OCI-LY7 (cell line): ENCODE measurements at regions not wholly inside any gene's neighbourhood (a gene's known extent, or its start where the extent isn't known, plus 50 kb on each side); places are given as distances from the start of the nearest gene placed in this dataset.
A peak's percentile ranks its signal among the peaks of the same experiment; 100 is the strongest.

Experiments
- BruUV-seq: library from RNA; stranded (reverse); fragments of 400-500 nt; replicated peaks from 2 replicates; lab custom pipeline; 2021; lab: Mats Ljungman, UMichigan
- CTCF ChIA-PET: fragments of 300-600 bp; sonication (Branson Sonifier 250); formaldehyde crosslinking; loops from one replicate; lab custom pipeline; 2022; ENCODE audit warnings: antibody characterized with exemption; ENCODE audit not compliant: unreplicated experiment; lab: Charles Lee
- POLR2A ChIA-PET: fragments of 300-600 bp; sonication (Branson Sonifier 250); formaldehyde crosslinking; loops from one replicate; lab custom pipeline; 2022; ENCODE audit warnings: antibody characterized with exemption; lab: Charles Lee
- DNase-seq: peaks from one replicate; pipeline ENCODE4 v3.0.0-alpha.2; 2015; ENCODE audit warnings: low spot score
- H2AFZ ChIP-seq: fragments of 200-600 bp; sonication (generic), shearing (Covaris generic); 2 replicates; pipeline ENCODE4 v1.6.1; 2014; ENCODE audit warnings: mild to moderate bottlenecking, antibody characterized with exemption, low read length, moderate library complexity
- H3K27ac ChIP-seq: fragments of 200-600 bp; sonication (generic); 2 replicates; pipeline ENCODE4 v1.5.1; 2014; ENCODE audit warnings: mixed run types, low read depth, mild to moderate bottlenecking, moderate library complexity, low read length, inconsistent platforms; ENCODE audit not compliant: poor library complexity, severe bottlenecking
- H3K36me3 ChIP-seq: fragments of 200-600 bp; sonication (generic); 2 replicates; pipeline ENCODE4 v1.6.1; 2014; ENCODE audit warnings: mild to moderate bottlenecking, antibody characterized with exemption, low read length, moderate library complexity, mixed read lengths; ENCODE audit not compliant: insufficient read depth
- H3K4me1 ChIP-seq: fragments of 200-600 bp; sonication (generic); 2 replicates; pipeline ENCODE4 v1.5.1; 2014; ENCODE audit warnings: mild to moderate bottlenecking, low read length; ENCODE audit not compliant: insufficient read depth, poor library complexity, severe bottlenecking
- H3K4me2 ChIP-seq: fragments of 200-600 bp; sonication (generic); 2 replicates; pipeline ENCODE4 v1.6.1; 2014; ENCODE audit warnings: mild to moderate bottlenecking, low read length
- H3K4me3 ChIP-seq: fragments of 200-600 bp; sonication (generic); 2 replicates; pipeline ENCODE4 v1.5.1; 2014; ENCODE audit warnings: mild to moderate bottlenecking, low read depth, low read length; ENCODE audit not compliant: poor library complexity, severe bottlenecking
- H3K79me2 ChIP-seq: fragments of 200-600 bp; sonication (generic); 2 replicates; pipeline ENCODE4 v1.6.1; 2016; ENCODE audit warnings: low read depth, mild to moderate bottlenecking, low read length, moderate library complexity, mixed read lengths; ENCODE audit not compliant: insufficient read depth
- H3K9me2 ChIP-seq: fragments of 200-600 bp; sonication (generic); 2 replicates; pipeline ENCODE4 v1.6.1; 2016; ENCODE audit warnings: mild to moderate bottlenecking, low read length, mixed read lengths; ENCODE audit not compliant: insufficient read depth
- H3K9me3 ChIP-seq: fragments of 200-600 bp; sonication (generic); 2 replicates; pipeline ENCODE4 v1.6.1; 2014; ENCODE audit warnings: mild to moderate bottlenecking, mixed run types, low read length, mixed read lengths
- H4K20me1 ChIP-seq: fragments of 200-600 bp; sonication (generic); 2 replicates; pipeline ENCODE4 v1.6.1; 2014; ENCODE audit warnings: mild to moderate bottlenecking, antibody characterized with exemption, low read length, moderate library complexity, mixed read lengths; ENCODE audit not compliant: insufficient read depth
- CTCF ChIP-seq: fragments of 200-600 bp; sonication (generic); conservative IDR thresholded peaks from 2 replicates; pipeline ENCODE4 v1.5.1; 2014; ENCODE audit warnings: mild to moderate bottlenecking, antibody characterized with exemption, low read length, moderate library complexity, mixed read lengths
- EZH2phosphoT487 ChIP-seq: fragments of 200-600 bp; sonication (generic); IDR thresholded peaks from 2 replicates; pipeline ENCODE4 v1.6.1; 2018; ENCODE audit warnings: low read depth, borderline replicate concordance, mild to moderate bottlenecking, mixed run types, antibody characterized with exemption, low read length, moderate library complexity, mixed read lengths
- intact Hi-C: fragments of 100-400 bp; cut with micrococcal nuclease; formaldehyde crosslinking; loops from one replicate; pipeline ENCODE4 v1.10.0; 2022; ENCODE audit not compliant: unreplicated experiment

GRCh38 chr4:28001698-28002097 is 1141.1 kb downstream of the STIM2 start:
- CTCF ChIA-PET: no interaction called here
- H3K79me2 ChIP-seq: no peaks in the 10 kb centered on the region

GRCh38 chr4:28004520-28004919 is 1143.9 kb downstream of the STIM2 start:
- Histone ChIP-seq H3K27ac (no peak overlapping the region), H3K4me1 (no peaks in the 10 kb centered on the region), H2AFZ (no peak overlapping the region), H3K9me3 (no peaks in the 10 kb centered on the region), H4K20me1 (no peaks in the 10 kb centered on the region), H3K36me3 (no peaks in the 10 kb centered on the region), H3K4me2 (no peak overlapping the region), H3K79me2 (no peaks in the 10 kb centered on the region), H3K9me2 (no peaks in the 10 kb centered on the region), H3K4me3 (no peak overlapping the region)
- BruUV-seq: no TSS peak
- no peak for DNase-seq
- CTCF ChIA-PET: no interaction called here
- POLR2A ChIA-PET: no interaction called here
- intact Hi-C loops: no loop called here
- TF ChIP-seq CTCF: no peak
- TF ChIP-seq EZH2phosphoT487: no peak

More at GRCh38 chr4:28001698-28002097, 1141.1 kb downstream of the STIM2 start:
- no TSS peak for BruUV-seq
- Histone ChIP-seq H3K9me2 (no peaks in the 10 kb centered on the region), H3K4me3 (no peak overlapping the region), H3K9me3 (no peaks in the 10 kb centered on the region), H3K4me2 (no peak overlapping the region), H3K27ac (no peak overlapping the region), H3K36me3 (no peaks in the 10 kb centered on the region), H2AFZ (no peak overlapping the region), H3K4me1 (no peaks in the 10 kb centered on the region), H4K20me1 (no peaks in the 10 kb centered on the region)
- no peak for DNase-seq
- intact Hi-C loops: no loop called here
- POLR2A ChIA-PET: no interaction called here
- TF ChIP-seq CTCF (peak; percentile 35), EZH2phosphoT487 (no peak)

GRCh38 chr4:28006021-28006420 is 1145.4 kb downstream of the STIM2 start:
- no peak overlapping the region for H2AFZ ChIP-seq
- no peaks in the 10 kb centered on the region for H3K4me1 ChIP-seq
- BruUV-seq: no TSS peak
- H3K36me3 ChIP-seq: no peaks in the 10 kb centered on the region
- intact Hi-C loops: no loop called here
- POLR2A ChIA-PET: no interaction called here
- H3K4me2 ChIP-seq: no peak overlapping the region
- no peak overlapping the region for H3K4me3 ChIP-seq
- TF ChIP-seq EZH2phosphoT487 (no peak), CTCF (no peak)
- H3K79me2 ChIP-seq: no peaks in the 10 kb centered on the region
- CTCF ChIA-PET: no interaction called here
- DNase-seq: no peak
- no peaks in the 10 kb centered on the region for H3K9me2 ChIP-seq
- no peaks in the 10 kb centered on the region for H4K20me1 ChIP-seq
- no peak overlapping the region for H3K27ac ChIP-seq
- H3K9me3 ChIP-seq: no peaks in the 10 kb centered on the region
